HG02970 (cell line): ENCODE measurements at regions not wholly inside any gene's neighbourhood (a gene's known extent, or its start where the extent isn't known, plus 50 kb on each side); places are given as distances from the start of the nearest gene placed in this dataset.
"Not testable (repeated sequence)": the region's sequence is repeated elsewhere in the genome, so short reads cannot be mapped to it uniquely, and the experiment has no call there.

Experiments used
- ATAC-seq: cut with Tn5 transposase; IDR thresholded peaks from one replicate; pipeline ENCODE4 v1.9.1; 2021; ENCODE audit warnings: mild to moderate bottlenecking, moderate library complexity, moderate number of reproducible peaks; ENCODE audit not compliant: unreplicated experiment, low FRiP score

GRCh38 chr4:188984518-188984917 is 845.3 kb downstream of the TRIML1 start:
- ATAC-seq = no peak

- no peak for ATAC-seq
These were observed 847.0 kb downstream of the TRIML1 start for GRCh38 chr4:188986271-188986689.

GRCh38 chr4:188987011-188987410 is 847.8 kb downstream of the TRIML1 start:
- no peak for ATAC-seq

GRCh38 chr4:188988131-188988530 is 848.9 kb downstream of the TRIML1 start:
- ATAC-seq = no peak

- ATAC-seq = no peak
These were observed 850.1 kb downstream of the TRIML1 start for GRCh38 chr4:188989371-188989770.

- no peak for ATAC-seq
These were observed 853.5 kb downstream of the TRIML1 start for GRCh38 chr4:188992706-188993105.

- ATAC-seq = no peak
These were observed 854.6 kb downstream of the TRIML1 start for GRCh38 chr4:188993871-188994270.

- ATAC-seq = no peak
These were observed 862.2 kb downstream of the TRIML1 start for GRCh38 chr4:189001283-189001970.

GRCh38 chr4:189001971-189002450 is 862.8 kb downstream of the TRIML1 start:
- ATAC-seq = no peak

- ATAC-seq = no peak
These were observed 863.2 kb downstream of the TRIML1 start for GRCh38 chr4:189002475-189002874.

GRCh38 chr4:189010452-189011217 is 871.4 kb downstream of the TRIML1 start:
- ATAC-seq = not testable (repeated sequence)

- ATAC-seq = no peak
These were observed 882.6 kb downstream of the TRIML1 start for GRCh38 chr4:189021831-189022230.

GRCh38 chr4:189022440-189023035 is 883.3 kb downstream of the TRIML1 start:
- ATAC-seq = no peak

GRCh38 chr4:189029976-189030504 is 890.8 kb downstream of the TRIML1 start:
- ATAC-seq = no peak

- no peak for ATAC-seq
These were observed 893.5 kb downstream of the TRIML1 start for GRCh38 chr4:189032606-189033338.

GRCh38 chr4:189033801-189034347 is 894.6 kb downstream of the TRIML1 start:
- ATAC-seq = no peak

- ATAC-seq = no peak
These were observed 895.9 kb downstream of the TRIML1 start for GRCh38 chr4:189035091-189035490.

- no peak for ATAC-seq
These were observed 896.4 kb downstream of the TRIML1 start for GRCh38 chr4:189035654-189036053.

GRCh38 chr4:189036906-189037305 is 897.7 kb downstream of the TRIML1 start:
- no peak for ATAC-seq

GRCh38 chr4:189046642-189047041 is 894.0 kb upstream of the FRG1 start:
- no peak for ATAC-seq
